Spleen (tissue), 11 donors: ENCODE measurements at regions not wholly inside any gene's neighbourhood (a gene's known extent, or its start where the extent isn't known, plus 50 kb on each side); places are given as distances from the start of the nearest gene placed in this dataset.

Experiments
- DNase-seq: peaks from one replicate; pipeline ENCODE4 v3.0.0-alpha.2; 2020
- H3K27ac ChIP-seq, 8 donors: fragments of 200-600 bp; sonication (generic) in 7 of 8; 1 replicate in 4 of 8; 2 replicates in 4 of 8; pipeline versions ENCODE4 v1.5.0 to v1.8.0; 2016 to 2021; ENCODE audit warnings: inconsistent platforms in 4 of 8, mild to moderate bottlenecking in 4 of 8, moderate library complexity in 1 of 8
- H3K27me3 ChIP-seq, 7 donors: fragments of 200-600 bp; sonication (generic) in 6 of 7; replicated peaks in 1 of 7; 1 replicate in 4 of 7; 2 replicates in 3 of 7; pipeline versions ENCODE4 v1.5.0 to v1.8.0; 2016 to 2021; ENCODE audit warnings: inconsistent platforms in 3 of 7, mild to moderate bottlenecking in 1 of 7
- H3K36me3 ChIP-seq, 6 donors: fragments of 200-600 bp; sonication (generic) in 5 of 6; 1 replicate in 4 of 6; 2 replicates in 2 of 6; pipeline versions ENCODE4 v1.5.0 to v1.8.0; 2016 to 2021; ENCODE audit warnings: inconsistent platforms in 2 of 6
- H3K4me1 ChIP-seq, 6 donors: fragments of 200-600 bp; sonication (generic) in 5 of 6; 1 replicate in 3 of 6; 2 replicates in 3 of 6; pipeline versions ENCODE4 v1.5.0 to v1.8.0; 2016 to 2021; ENCODE audit warnings: inconsistent platforms in 3 of 6
- H3K4me3 ChIP-seq, 8 donors: fragments of 200-600 bp; sonication (generic) in 7 of 8; 1 replicate in 4 of 8; 2 replicates in 4 of 8; pipeline versions ENCODE4 v1.5.0 to v1.8.0; 2016 to 2021; ENCODE audit warnings: inconsistent platforms in 4 of 8, mild to moderate bottlenecking in 4 of 8, moderate library complexity in 2 of 8
- H3K9me3 ChIP-seq, 8 donors: fragments of 200-600 bp; sonication (generic) in 7 of 8; 1 replicate in 4 of 8; 2 replicates in 4 of 8; pipeline versions ENCODE4 v1.5.0 to v1.8.0; 2016 to 2021; ENCODE audit warnings: inconsistent platforms in 4 of 8
- CTCF ChIP-seq, 11 experiments: fragments of 200-600 bp in 7 of 11; fragments of 450-650 bp in 4 of 11; sonication (generic) in 4 of 11; IDR thresholded peaks in 8 of 11; conservative IDR thresholded peaks in 3 of 11; 1 replicate in 7 of 11; 2 replicates in 4 of 11; pipeline versions ENCODE4 v1.4.0 to v1.8.0; 2016 to 2021; ENCODE audit warnings: antibody characterized with exemption in 11 of 11, inconsistent platforms in 4 of 11, mild to moderate bottlenecking in 1 of 11
- POLR2A ChIP-seq, 3 donors: fragments of 450-650 bp; IDR thresholded peaks; one replicate each; pipeline ENCODE4 v1.5.1; 2017; ENCODE audit warnings: antibody characterized with exemption in 3 of 3, mild to moderate bottlenecking in 1 of 3
- POLR2AphosphoS5 ChIP-seq, 3 donors: sonication (generic); formaldehyde crosslinking; IDR thresholded peaks; one replicate each; pipeline ENCODE4 v1.5.1; 2017; ENCODE audit warnings: antibody characterized with exemption in 3 of 3
- WGBS, 5 donors: extraction: QIAGEN DNeasy Blood & Tissue Kit in 3 of 5; methylation state at CpG; one replicate each; pipeline versions ENCODE4 v1.1.5 to v1.1.7; 2013 to 2018; 5-methylcytosine and 5-hydroxymethylcytosine counted together
- intact Hi-C: fragments of 100-400 bp; cut with DNase I; formaldehyde crosslinking; loops from one replicate; pipeline ENCODE4 v1.15.0; 2023; ENCODE audit warnings: low total_unique reads
- donor health status: healthy with polysubstance abuse.
- donor health status: DM: no; HTN: no; CAD: no; lungs with moderate emphysema.
- donor health status: DM: no; HTN: no; CAD: no.
- donor health status: Bipolar disorder and iron deficiency.
- donor health status: healthy.
- donor health status: DM: no; HTN: no; CAD: no.
- donor health status: DM: yes; HTN: yes; CAD: no.

- H3K27ac ChIP-seq, result no peak overlapping the region
- H3K36me3 ChIP-seq, result no peaks in the 10 kb centered on the region
- no peaks in the 10 kb centered on the region for H3K27me3 ChIP-seq
- no peak overlapping the region for H3K4me3 ChIP-seq
- WGBS, 5 donors, result 87 to 94% (median 92%) methylated on average over 2 of the region's 2 CpGs
- no peak for DNase-seq
- intact Hi-C loops, result no loop called here
- H3K9me3 ChIP-seq, result peaks cover 0 to 16% (median 8%) of the 10 kb centered on the region in 8 donors
- no peak for TF ChIP-seq CTCF (IDR thresholded peaks at IDR 0.05 in 8 of 11, conservative IDR thresholded peaks at IDR 0.05 in 3 of 11)
- no peak for TF ChIP-seq POLR2AphosphoS5 (IDR thresholded peaks at IDR 0.05)
- no peak for TF ChIP-seq POLR2A (IDR thresholded peaks at IDR 0.05)
- no peaks in the 10 kb centered on the region for H3K4me1 ChIP-seq
Observed at GRCh38 chr18:55990186-55990585, 402.2 kb upstream of the TCF4 start.

GRCh38 chr18:55988537-55988936 is 400.5 kb upstream of the TCF4 start:
- Histone ChIP-seq H3K27me3 (no peaks in the 10 kb centered on the region), H3K27ac (peak overlapping the region in 1 of 8 donors; percentile 19), H3K4me3 (no peak overlapping the region), H3K4me1 (no peaks in the 10 kb centered on the region), H3K36me3 (no peaks in the 10 kb centered on the region), H3K9me3 (peaks cover 0 to 26% (median 17%) of the 10 kb centered on the region in 8 donors)
- intact Hi-C loops, result no loop called here
- WGBS, 5 donors, result 21 to 37% (median 30%) methylated on average over 2 of the region's 2 CpGs
- TF ChIP-seq CTCF (IDR thresholded peaks at IDR 0.05 in 8 of 11, conservative IDR thresholded peaks at IDR 0.05 in 3 of 11) (no peak), POLR2AphosphoS5 (IDR thresholded peaks at IDR 0.05) (no peak), POLR2A (IDR thresholded peaks at IDR 0.05) (no peak)
- no peak for DNase-seq

GRCh38 chr18:55983433-55983832 is 395.4 kb upstream of the TCF4 start:
- H3K36me3 ChIP-seq, result no peaks in the 10 kb centered on the region
- intact Hi-C loops, result no loop called here
- H3K27ac ChIP-seq, result no peak overlapping the region
- no peaks in the 10 kb centered on the region for H3K4me1 ChIP-seq
- H3K27me3 ChIP-seq, result no peaks in the 10 kb centered on the region
- peaks cover 0 to 27% (median 17%) of the 10 kb centered on the region in 8 donors for H3K9me3 ChIP-seq
- DNase-seq, result no peak
- 90 to 98% (median 94%) methylated on average over 1 of the region's 1 CpG for WGBS, 5 donors
- no peak for TF ChIP-seq POLR2A (IDR thresholded peaks at IDR 0.05)
- TF ChIP-seq CTCF (IDR thresholded peaks at IDR 0.05 in 8 of 11, conservative IDR thresholded peaks at IDR 0.05 in 3 of 11), result no peak
- no peak for TF ChIP-seq POLR2AphosphoS5 (IDR thresholded peaks at IDR 0.05)
- H3K4me3 ChIP-seq, result no peak overlapping the region

- Histone ChIP-seq H3K27ac (no peak overlapping the region), H3K9me3 (peaks cover 0 to 26% (median 15%) of the 10 kb centered on the region in 8 donors), H3K36me3 (no peaks in the 10 kb centered on the region), H3K4me3 (no peak overlapping the region), H3K27me3 (no peaks in the 10 kb centered on the region), H3K4me1 (no peaks in the 10 kb centered on the region)
- no peak for TF ChIP-seq POLR2A (IDR thresholded peaks at IDR 0.05)
- no peak for TF ChIP-seq POLR2AphosphoS5 (IDR thresholded peaks at IDR 0.05)
- no peak for TF ChIP-seq CTCF (IDR thresholded peaks at IDR 0.05 in 8 of 11, conservative IDR thresholded peaks at IDR 0.05 in 3 of 11)
- DNase-seq, result no peak
- WGBS, 5 donors, result 72 to 86% (median 74%) methylated on average over 3 of the region's 3 CpGs
- intact Hi-C loops, result no loop called here
Observed at GRCh38 chr18:55982992-55983391, 395.0 kb upstream of the TCF4 start.
